ENCODE measurements at regions not wholly inside any gene's neighbourhood (a gene's known extent, or its start where the extent isn't known, plus 50 kb on each side); places are given as distances from the start of the nearest gene placed in this dataset.

- TF ChIP-seq CTCF (IDR thresholded peaks at IDR 0.05) = no peak
- TF ChIP-seq POLR2AphosphoS5 (IDR thresholded peaks at IDR 0.05) = no peak
- no peak for TF ChIP-seq POLR2A (IDR thresholded peaks at IDR 0.05)
Observed at GRCh38 chr5:121426153-121426552, 425.5 kb upstream of the FTMT start.
